GM19395 (cell line): ENCODE measurements at regions not wholly inside any gene's neighbourhood (a gene's known extent, or its start where the extent isn't known, plus 50 kb on each side); places are given as distances from the start of the nearest gene placed in this dataset.

Experiments used
- ATAC-seq: cut with Tn5 transposase; IDR thresholded peaks from one replicate; pipeline ENCODE4 v1.9.1; 2021; ENCODE audit warnings: mild to moderate bottlenecking, moderate library complexity; ENCODE audit not compliant: unreplicated experiment

- no peak for ATAC-seq
These were observed 60.4 kb upstream of the OBI1 start for GRCh38 chr13:78719367-78719766.

- no peak for ATAC-seq
These were observed 55.8 kb upstream of the OBI1 start for GRCh38 chr13:78714717-78715116.

GRCh38 chr13:78712831-78713230 lies 53.9 kb upstream of the OBI1 start:
- ATAC-seq: no peak

GRCh38 chr13:78709028-78709427 lies 50.1 kb upstream of the OBI1 start:
- ATAC-seq: no peak
